NCI-H2081 (cell line): ENCODE measurements at regions not wholly inside any gene's neighbourhood (a gene's known extent, or its start where the extent isn't known, plus 50 kb on each side); places are given as distances from the start of the nearest gene placed in this dataset.

ENCODE experiments used
- DNase-seq, 2 experiments: peaks; one replicate each; lab custom pipeline; 2025; lab: John Stamatoyannopoulos, UW

- no peak for DNase-seq
Observed at GRCh38 chr11:106400949-106401570, 323.6 kb downstream of the AASDHPPT start.

DNA sequence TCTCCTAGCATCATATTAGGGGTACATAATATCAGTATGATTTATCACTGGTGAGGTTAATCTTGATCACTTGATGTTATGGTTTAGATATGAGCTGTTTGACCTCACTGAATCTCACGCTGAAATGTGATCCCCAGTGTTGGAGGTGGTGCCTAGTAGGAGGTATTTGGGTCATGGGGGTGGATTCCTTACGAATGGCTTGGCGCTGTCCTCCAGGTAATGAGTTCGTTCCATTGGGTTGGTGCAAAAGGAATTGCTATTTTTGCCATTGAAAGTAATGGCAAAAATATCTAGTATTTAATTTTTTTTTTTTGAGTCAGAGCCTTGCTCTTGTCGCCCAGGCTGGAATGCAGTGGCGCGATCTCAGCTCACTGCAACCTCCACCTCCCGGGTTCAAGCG, 326.3 kb downstream of the AASDHPPT start:
- DNase-seq: no peak

- DNase-seq: no peak
Observed at GRCh38 chr11:106409222-106409621, 331.8 kb downstream of the AASDHPPT start.

DNA sequence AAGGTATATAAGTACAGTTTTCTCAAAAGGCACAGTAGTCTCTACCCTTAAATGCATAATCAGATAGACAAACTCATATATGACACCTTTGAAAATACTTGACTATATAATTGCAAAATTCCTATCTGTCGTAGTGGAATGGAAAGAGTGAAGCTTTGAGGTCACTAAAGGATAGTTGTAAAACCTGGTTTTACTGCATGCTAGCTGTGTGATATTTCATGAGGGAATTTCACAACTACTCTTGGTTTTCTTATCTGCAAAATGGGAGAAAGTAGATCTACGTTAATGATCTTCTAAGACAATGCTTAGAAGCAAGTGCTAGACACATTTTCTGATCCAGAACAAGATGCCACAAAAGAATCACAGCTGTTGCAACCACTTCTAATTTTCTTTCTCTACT, 332.2 kb downstream of the AASDHPPT start:
- no peak for DNase-seq

DNA sequence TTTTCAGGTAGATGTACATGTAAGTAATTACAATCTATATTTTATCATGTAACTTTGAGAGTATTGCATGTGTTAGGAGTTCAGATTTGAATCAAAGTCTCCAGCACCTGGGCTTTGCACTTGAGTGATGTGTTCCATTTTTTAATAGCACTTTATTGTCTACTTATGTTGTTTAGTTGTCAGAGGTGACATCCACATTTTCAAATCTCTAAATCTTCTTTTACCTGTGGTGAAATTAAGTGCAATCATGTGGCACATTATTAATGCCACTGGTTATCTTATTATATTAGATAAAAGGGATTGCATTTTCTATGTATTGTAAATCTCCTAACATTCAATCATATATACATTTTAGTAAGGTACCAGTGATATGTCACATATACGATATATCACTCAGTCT, 333.4 kb downstream of the AASDHPPT start:
- DNase-seq: no peak

- DNase-seq: no peak
Observed at GRCh38 chr11:106413222-106413621, 335.8 kb downstream of the AASDHPPT start.

DNA sequence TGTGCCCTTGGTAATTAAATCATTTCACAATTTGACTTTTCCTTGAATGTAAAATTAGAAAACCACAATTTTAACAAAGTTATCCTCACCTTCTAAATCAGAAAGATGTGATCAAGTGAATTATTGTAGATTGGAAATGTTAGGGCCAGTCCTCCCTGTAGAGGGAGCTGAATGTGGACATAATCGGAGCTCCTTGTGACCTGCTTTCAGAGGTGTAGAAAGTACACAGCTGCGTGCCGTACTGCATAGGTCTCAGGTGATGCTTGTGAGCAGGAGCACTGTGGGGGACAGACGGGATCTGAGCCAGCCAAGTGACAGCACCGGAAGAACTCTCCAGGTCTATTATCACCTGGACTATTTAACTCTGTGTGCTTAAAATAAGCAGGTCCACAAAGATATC, 338.0 kb downstream of the AASDHPPT start:
- no peak for DNase-seq

- DNase-seq: no peak
Observed at GRCh38 chr11:106418791-106419190, 341.3 kb downstream of the AASDHPPT start.

GRCh38 chr11:106420048-106420665, 342.7 kb downstream of the AASDHPPT start:
- DNase-seq: no peak

DNA sequence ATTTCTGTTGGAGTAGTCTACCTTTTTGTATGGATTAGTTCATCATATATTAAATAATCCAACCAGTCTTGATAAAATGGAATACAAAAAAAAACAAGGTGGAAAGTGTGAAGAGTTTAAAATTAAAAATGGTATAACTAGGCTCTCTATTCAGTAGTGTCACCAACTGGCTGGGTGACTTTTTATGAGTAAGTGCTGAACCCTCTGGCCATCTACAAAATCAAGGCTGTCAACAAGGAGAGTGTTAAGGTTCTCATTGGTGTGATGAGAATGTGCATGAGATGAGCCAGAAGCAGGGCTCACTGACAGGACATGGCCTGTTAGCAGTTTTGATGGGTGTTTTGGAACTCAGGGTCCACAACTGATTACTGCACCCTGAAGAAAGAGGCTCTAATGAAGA, 343.2 kb downstream of the AASDHPPT start:
- DNase-seq: no peak

GRCh38 chr11:106421676-106422292, 344.3 kb downstream of the AASDHPPT start:
- DNase-seq: no peak

DNA sequence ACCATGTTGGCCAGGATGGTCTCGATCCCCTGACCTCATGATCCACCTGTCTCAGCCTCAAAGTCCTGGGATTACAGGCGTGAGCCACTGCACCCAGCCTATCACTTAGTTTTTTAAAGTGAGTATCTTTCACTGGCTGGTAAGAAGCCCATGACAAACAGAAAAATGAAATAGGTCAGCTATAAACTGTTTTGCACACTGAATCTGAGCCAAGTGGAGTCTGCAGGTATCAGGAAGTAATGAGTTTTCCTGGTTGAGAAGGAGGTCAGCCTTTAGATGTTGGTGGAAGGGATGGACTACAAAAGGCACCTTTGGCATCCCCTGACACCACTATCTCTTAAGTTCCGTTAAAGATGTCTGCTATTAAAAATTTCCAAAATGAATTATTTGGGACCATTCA, 345.1 kb downstream of the AASDHPPT start:
- DNase-seq: no peak

GRCh38 chr11:106424111-106424510, 346.6 kb downstream of the AASDHPPT start:
- no peak for DNase-seq

- DNase-seq: no peak
Observed at GRCh38 chr11:106425819-106426218, 348.4 kb downstream of the AASDHPPT start.

DNA sequence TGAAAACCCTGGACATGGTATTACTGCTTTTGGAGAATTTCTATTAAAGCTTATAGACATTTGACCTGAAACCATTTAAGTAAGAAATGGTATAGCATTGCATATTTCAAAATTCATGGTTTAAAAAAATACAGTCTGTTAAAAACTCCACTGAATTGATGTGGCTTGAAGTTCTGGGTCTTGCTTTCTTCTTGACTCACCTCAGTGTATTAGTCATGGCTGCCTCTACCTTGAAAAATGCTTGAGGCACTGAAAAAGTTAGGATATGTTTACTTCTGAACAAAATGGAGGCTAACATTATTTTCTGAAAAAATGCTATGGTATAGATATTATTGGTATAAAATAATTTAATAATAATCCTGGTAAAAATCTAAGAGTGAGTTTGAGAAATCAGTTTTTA, 349.2 kb downstream of the AASDHPPT start:
- DNase-seq: no peak

DNA sequence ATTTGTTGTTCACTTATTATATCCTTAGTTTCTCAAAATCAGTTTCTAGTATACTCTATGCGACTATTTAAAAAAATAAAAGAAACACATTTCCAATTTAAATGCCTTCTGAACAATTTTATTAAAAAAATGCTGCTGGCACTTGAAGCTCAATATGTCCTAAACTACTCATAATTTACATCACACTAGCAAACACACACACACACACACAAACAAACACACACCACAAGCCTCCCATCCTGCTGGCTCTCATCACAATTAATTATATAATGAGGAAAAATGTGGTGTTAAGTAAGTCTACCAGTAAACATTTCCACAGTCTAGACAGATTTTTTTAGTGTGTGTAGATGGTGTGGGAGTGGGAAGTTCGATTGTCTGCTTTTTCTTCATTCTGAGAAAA, 350.3 kb downstream of the AASDHPPT start:
- no peak for DNase-seq

GRCh38 chr11:106442032-106442431, 364.6 kb downstream of the AASDHPPT start:
- DNase-seq: no peak

DNA sequence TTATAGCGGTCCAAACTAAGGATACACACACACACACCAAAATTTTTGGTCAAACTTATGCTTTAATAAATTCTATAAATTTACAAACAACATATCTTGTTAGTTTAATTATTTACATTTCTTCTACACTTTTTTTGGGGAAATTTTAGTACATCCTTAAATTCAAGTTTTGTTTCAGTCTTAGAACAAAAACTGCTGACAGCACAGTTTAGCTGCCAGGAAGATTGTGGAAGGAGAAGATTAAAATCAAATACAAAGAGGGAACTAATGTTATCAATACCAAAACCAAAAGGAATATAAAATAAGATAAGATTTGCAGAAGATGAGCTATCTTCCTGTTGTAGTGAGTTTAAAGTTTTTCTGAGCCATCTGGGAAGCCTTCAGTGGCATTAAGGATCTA, 368.8 kb downstream of the AASDHPPT start:
- DNase-seq: no peak

- DNase-seq: no peak
Observed at GRCh38 chr11:106446955-106447354, 369.5 kb downstream of the AASDHPPT start.

DNA sequence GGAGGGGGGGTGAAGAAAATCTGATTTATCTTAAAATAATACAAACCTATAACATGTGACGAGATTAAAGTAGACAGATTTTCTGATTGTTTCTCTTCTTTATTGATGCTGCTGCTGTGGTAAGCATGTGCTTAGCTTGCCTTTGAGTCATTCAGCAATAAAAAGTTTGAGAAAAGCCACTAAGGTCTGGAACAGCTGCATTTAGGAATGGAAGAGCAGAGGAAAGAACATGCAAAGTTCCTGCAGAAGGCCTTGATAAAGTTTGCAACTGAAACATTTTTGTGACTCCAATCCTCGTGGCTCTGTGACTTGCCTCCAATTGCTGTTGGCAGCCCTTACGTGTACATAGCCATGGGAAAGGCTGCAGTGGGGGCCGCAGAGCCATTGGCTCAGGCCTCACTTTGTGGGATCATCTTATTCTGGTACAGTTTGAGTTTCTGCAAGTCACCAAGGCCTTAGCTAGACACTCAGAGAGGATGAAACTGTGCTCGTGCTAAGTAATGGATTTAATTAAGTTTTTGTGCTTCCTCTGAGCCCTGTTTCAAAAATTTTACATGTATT, 370.2 kb downstream of the AASDHPPT start:
- DNase-seq: no peak

DNA sequence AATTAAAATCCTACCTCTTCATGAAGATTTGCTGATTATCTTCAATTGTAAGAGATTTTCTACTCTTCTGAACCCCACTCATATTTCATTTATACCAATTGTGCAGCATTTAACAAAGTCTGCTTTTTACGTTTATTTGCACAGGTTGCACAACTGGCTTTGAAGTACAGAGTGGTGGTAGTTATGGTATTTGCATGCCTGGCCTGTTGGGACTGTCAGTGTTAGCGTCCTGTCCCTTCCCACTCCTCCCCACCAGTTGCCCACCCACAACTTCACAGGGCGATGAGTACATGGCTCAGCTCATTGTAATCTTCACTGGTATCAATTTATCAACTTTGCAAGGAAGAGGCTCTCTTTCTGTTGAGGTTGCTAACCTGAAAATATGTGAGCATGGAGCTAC, 372.3 kb downstream of the AASDHPPT start:
- no peak for DNase-seq

GRCh38 chr11:106451228-106451922, 373.9 kb downstream of the AASDHPPT start:
- DNase-seq: no peak

DNA sequence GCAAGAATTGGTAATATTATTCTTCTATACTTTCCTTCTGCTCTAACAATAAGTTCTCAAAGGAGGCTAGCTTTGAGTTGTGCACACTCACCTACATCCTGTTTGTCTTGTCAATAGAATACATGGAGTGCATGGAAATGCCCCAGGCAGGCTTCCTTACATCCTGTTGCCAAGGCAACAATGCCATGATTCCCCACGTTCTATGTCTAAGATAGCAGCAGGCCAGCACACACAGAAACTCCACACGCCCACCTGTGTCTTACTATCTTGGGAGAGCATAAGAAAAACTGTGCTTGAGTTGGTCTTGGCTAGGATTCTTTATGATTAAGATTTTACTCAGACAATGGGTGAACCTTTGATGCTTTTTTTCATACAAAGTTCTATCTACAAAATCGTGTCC, 379.2 kb downstream of the AASDHPPT start:
- DNase-seq: peak in 1 of 2 experiments; percentile 11
